HL-60 (cell line): ENCODE measurements at regions not wholly inside any gene's neighbourhood (a gene's known extent, or its start where the extent isn't known, plus 50 kb on each side); places are given as distances from the start of the nearest gene placed in this dataset.
"Not testable (repeated sequence)": the region's sequence is repeated elsewhere in the genome, so short reads cannot be mapped to it uniquely, and the experiment has no call there.

Experiments used
- DNase-seq, 2 experiments: peaks; one replicate each; pipeline ENCODE4 v3.0.0-alpha.2; 2010 to 2020; ENCODE audit warnings: low read depth in 1 of 2, low spot score in 1 of 2
- H3K27ac ChIP-seq: fragments of 250-450 bp; sonication (Bioruptor Pico); replicated peaks from 2 replicates; pipeline ENCODE4 v1.5.1; 2020; ENCODE audit warnings: mild to moderate bottlenecking, moderate library complexity
- H3K27me3 ChIP-seq: fragments of 250-450 bp; sonication (Bioruptor Pico); 2 replicates; pipeline ENCODE4 v1.5.1; 2021; ENCODE audit warnings: mild to moderate bottlenecking, moderate library complexity; ENCODE audit not compliant: insufficient read depth, poor library complexity, severe bottlenecking
- H3K4me3 ChIP-seq: replicated peaks from 2 replicates; pipeline ENCODE4 v1.5.1; 2011; ENCODE audit warnings: mild to moderate bottlenecking, control low read depth, low read length; ENCODE audit not compliant: insufficient read depth

GRCh38 chr16:15307184-15307583, 70.9 kb downstream of the NPIPA5 start:
- DNase-seq, H3K27ac ChIP-seq, H3K27me3 ChIP-seq, H3K4me3 ChIP-seq: not testable (repeated sequence)

- not testable (repeated sequence) for H3K27me3 ChIP-seq, H3K27ac ChIP-seq, H3K4me3 ChIP-seq, DNase-seq
Measured at GRCh38 chr16:15305889-15306288, 72.2 kb downstream of the NPIPA5 start.

GRCh38 chr16:15303667-15304324, 74.3 kb downstream of the NPIPA5 start:
- not testable (repeated sequence) for H3K4me3 ChIP-seq, H3K27ac ChIP-seq, H3K27me3 ChIP-seq, DNase-seq

GRCh38 chr16:15297104-15297503, 81.0 kb downstream of the NPIPA5 start:
- H3K27ac ChIP-seq, DNase-seq, H3K4me3 ChIP-seq, H3K27me3 ChIP-seq: not testable (repeated sequence)

- H3K4me3 ChIP-seq, H3K27ac ChIP-seq, H3K27me3 ChIP-seq, DNase-seq: not testable (repeated sequence)
Measured at GRCh38 chr16:15274796-15275195, 103.3 kb downstream of the NPIPA5 start.

GRCh38 chr16:15273964-15274363, 104.1 kb downstream of the NPIPA5 start:
- H3K4me3 ChIP-seq, DNase-seq, H3K27ac ChIP-seq, H3K27me3 ChIP-seq: not testable (repeated sequence)

- DNase-seq, H3K27me3 ChIP-seq, H3K27ac ChIP-seq, H3K4me3 ChIP-seq: not testable (repeated sequence)
Measured at GRCh38 chr16:15266941-15267340, 111.2 kb downstream of the NPIPA5 start.

GRCh38 chr16:15262212-15262611, 115.9 kb downstream of the NPIPA5 start:
- H3K27ac ChIP-seq, H3K27me3 ChIP-seq, DNase-seq, H3K4me3 ChIP-seq: not testable (repeated sequence)

- not testable (repeated sequence) for H3K27me3 ChIP-seq, DNase-seq, H3K4me3 ChIP-seq, H3K27ac ChIP-seq
Measured at GRCh38 chr16:15247971-15248370, 130.1 kb downstream of the NPIPA5 start.

- not testable (repeated sequence) for DNase-seq, H3K27me3 ChIP-seq, H3K4me3 ChIP-seq, H3K27ac ChIP-seq
Measured at GRCh38 chr16:15236674-15237323, 141.3 kb downstream of the NPIPA5 start.

- H3K27me3 ChIP-seq, H3K27ac ChIP-seq, H3K4me3 ChIP-seq, DNase-seq: not testable (repeated sequence)
Measured at GRCh38 chr16:15235140-15235539, 141.1 kb upstream of the RRN3 start.

- not testable (repeated sequence) for DNase-seq, H3K27ac ChIP-seq, H3K4me3 ChIP-seq, H3K27me3 ChIP-seq
Measured at GRCh38 chr16:15234702-15235101, 140.6 kb upstream of the RRN3 start.

- H3K27me3 ChIP-seq, DNase-seq, H3K4me3 ChIP-seq, H3K27ac ChIP-seq: not testable (repeated sequence)
Measured at GRCh38 chr16:15230432-15230831, 136.4 kb upstream of the RRN3 start.

GRCh38 chr16:15229661-15230060, 135.6 kb upstream of the RRN3 start:
- H3K4me3 ChIP-seq, DNase-seq, H3K27ac ChIP-seq, H3K27me3 ChIP-seq: not testable (repeated sequence)

GRCh38 chr16:15224651-15225050, 130.6 kb upstream of the RRN3 start:
- not testable (repeated sequence) for H3K27me3 ChIP-seq, H3K4me3 ChIP-seq, H3K27ac ChIP-seq, DNase-seq
